ENCODE measurements at regions not wholly inside any gene's neighbourhood (a gene's known extent, or its start where the extent isn't known, plus 50 kb on each side); places are given as distances from the start of the nearest gene placed in this dataset.

- DNase-seq = no peak
- no peak for TF ChIP-seq CTCF (IDR thresholded peaks at IDR 0.05; ENCODE audit: borderline replicate concordance, extremely low read depth, insufficient read depth)
- intact Hi-C loops (cut with DNase I) = no loop called here
Observed at GRCh38 chr4:181502611-181503010, 740.6 kb upstream of the TENM3 start.

DNA sequence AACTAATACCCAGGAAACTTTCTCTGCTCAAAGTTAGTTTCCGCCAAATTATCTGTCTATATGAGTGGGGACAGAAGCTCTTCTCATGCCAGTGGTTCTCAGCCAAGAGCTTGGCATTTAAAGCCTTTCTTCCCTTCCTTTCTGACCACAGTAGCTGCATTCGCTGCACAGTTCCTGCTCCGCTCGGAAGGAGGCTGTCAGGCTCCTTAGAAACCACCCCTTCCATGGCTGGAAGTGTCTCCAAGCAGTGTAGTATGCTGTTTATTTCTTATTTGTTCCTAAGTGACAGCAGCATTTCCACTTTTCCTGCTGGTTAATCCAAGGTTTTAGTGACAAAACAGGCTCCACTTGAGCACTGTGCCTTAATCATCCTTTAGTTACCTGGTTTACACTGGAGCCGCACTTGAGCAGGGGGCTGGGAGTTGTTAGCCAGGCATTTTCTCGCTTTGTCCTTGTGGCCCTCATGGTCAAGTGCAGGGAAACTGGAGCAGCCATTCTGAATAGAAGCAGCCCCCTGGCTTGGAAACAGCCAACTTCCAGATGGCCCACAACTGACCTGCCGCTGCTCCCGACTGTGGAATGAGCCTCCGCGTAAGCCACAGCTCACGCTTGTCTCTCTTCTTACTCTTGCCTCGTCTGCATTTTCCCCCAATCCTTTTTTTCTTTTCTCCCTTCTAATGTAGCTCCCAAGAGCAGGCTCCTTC is 739.4 kb upstream of the TENM3 start:
- Histone ChIP-seq H3K36me3 (ENCODE audit: control insufficient read depth in 2 of 3, insufficient read depth in 3 of 3, low read length in 3 of 3) (no peaks in the 10 kb centered on the region), H3K4me3 (ENCODE audit: low read length in 3 of 3) (no peak overlapping the region), H3K27me3 (ENCODE audit: control insufficient read depth, insufficient read depth, low read length) (no peaks in the 10 kb centered on the region), H3K4me1 (ENCODE audit: control insufficient read depth in 2 of 3, insufficient read depth in 2 of 3, low read depth in 1 of 3, low read length in 3 of 3) (no peaks in the 10 kb centered on the region), H3K27ac (ENCODE audit: low read depth in 2 of 2, low read length in 2 of 2) (no peak overlapping the region), H3K9me3 (ENCODE audit: control insufficient read depth in 2 of 3, insufficient read depth in 1 of 3, low read length in 3 of 3) (no peaks in the 10 kb centered on the region), H3K9ac (ENCODE audit: low read length in 3 of 3) (no peak overlapping the region)
- no peak for DNase-seq
- no peak for TF ChIP-seq CTCF (IDR thresholded peaks at IDR 0.05; ENCODE audit: borderline replicate concordance, extremely low read depth, insufficient read depth)
- intact Hi-C loops (cut with DNase I) = no loop called here
- no peak for FAIRE-seq

More at GRCh38 chr4:181502611-181503010, 740.6 kb upstream of the TENM3 start:
- H3K27me3 ChIP-seq (ENCODE audit: control insufficient read depth, insufficient read depth, low read length) = no peaks in the 10 kb centered on the region
- no peak for FAIRE-seq
- no peaks in the 10 kb centered on the region for H3K4me1 ChIP-seq (ENCODE audit: control insufficient read depth in 2 of 3, insufficient read depth in 2 of 3, low read depth in 1 of 3, low read length in 3 of 3)
- no peak overlapping the region for H3K27ac ChIP-seq (ENCODE audit: low read depth in 2 of 2, low read length in 2 of 2)
- H3K4me3 ChIP-seq (ENCODE audit: low read length in 3 of 3) = no peak overlapping the region
- no peak overlapping the region for H3K9ac ChIP-seq (ENCODE audit: low read length in 3 of 3)
- no peaks in the 10 kb centered on the region for H3K36me3 ChIP-seq (ENCODE audit: control insufficient read depth in 2 of 3, insufficient read depth in 3 of 3, low read length in 3 of 3)
- no peaks in the 10 kb centered on the region for H3K9me3 ChIP-seq (ENCODE audit: control insufficient read depth in 2 of 3, insufficient read depth in 1 of 3, low read length in 3 of 3)

GRCh38 chr4:181504924-181505323 is 738.3 kb upstream of the TENM3 start:
- Histone ChIP-seq H3K4me3 (ENCODE audit: low read length in 3 of 3) (no peak overlapping the region), H3K9me3 (ENCODE audit: control insufficient read depth in 2 of 3, insufficient read depth in 1 of 3, low read length in 3 of 3) (no peaks in the 10 kb centered on the region), H3K27ac (ENCODE audit: low read depth in 2 of 2, low read length in 2 of 2) (no peak overlapping the region), H3K27me3 (ENCODE audit: control insufficient read depth, insufficient read depth, low read length) (no peaks in the 10 kb centered on the region), H3K36me3 (ENCODE audit: control insufficient read depth in 2 of 3, insufficient read depth in 3 of 3, low read length in 3 of 3) (no peaks in the 10 kb centered on the region), H3K9ac (ENCODE audit: low read length in 3 of 3) (no peak overlapping the region), H3K4me1 (ENCODE audit: control insufficient read depth in 2 of 3, insufficient read depth in 2 of 3, low read depth in 1 of 3, low read length in 3 of 3) (no peaks in the 10 kb centered on the region)
- FAIRE-seq (no peak), DNase-seq (no peak)
- no peak for TF ChIP-seq CTCF (IDR thresholded peaks at IDR 0.05; ENCODE audit: borderline replicate concordance, extremely low read depth, insufficient read depth)
- intact Hi-C loops (cut with DNase I) = no loop called here

Data from kidney (tissue), 13 donors.